Fibroblast of peridontal ligament (primary cell): ENCODE measurements at regions not wholly inside any gene's neighbourhood (a gene's known extent, or its start where the extent isn't known, plus 50 kb on each side); places are given as distances from the start of the nearest gene placed in this dataset.
"Not testable (repeated sequence)": the region's sequence is repeated elsewhere in the genome, so short reads cannot be mapped to it uniquely, and the experiment has no call there.

Source experiments
- DNase-seq: peaks from one replicate; pipeline ENCODE4 v3.0.0-alpha.2; 2010; ENCODE audit errors: extremely low read depth

DNA sequence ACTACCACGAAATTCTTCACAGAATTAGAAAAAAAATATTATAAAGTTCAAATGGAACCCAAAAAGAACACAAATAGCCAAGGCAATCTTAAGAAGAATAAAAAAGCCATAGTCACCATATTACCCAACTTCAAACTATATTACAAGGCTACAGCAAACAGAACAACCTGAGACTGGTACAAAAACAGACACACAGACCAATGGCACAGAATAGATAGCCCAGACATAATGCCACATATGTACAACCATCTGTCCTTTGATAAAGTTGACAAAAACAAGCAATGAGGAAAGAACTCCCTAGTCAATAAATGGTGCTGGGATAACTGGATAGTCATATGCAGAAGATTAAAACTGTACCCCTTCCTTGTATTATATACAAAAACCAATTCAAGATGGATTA, 808.5 kb upstream of the ZWINT start:
- no peak for DNase-seq

- DNase-seq: no peak
Observed at GRCh38 chr10:57168611-57169240, 807.7 kb upstream of the ZWINT start.

DNA sequence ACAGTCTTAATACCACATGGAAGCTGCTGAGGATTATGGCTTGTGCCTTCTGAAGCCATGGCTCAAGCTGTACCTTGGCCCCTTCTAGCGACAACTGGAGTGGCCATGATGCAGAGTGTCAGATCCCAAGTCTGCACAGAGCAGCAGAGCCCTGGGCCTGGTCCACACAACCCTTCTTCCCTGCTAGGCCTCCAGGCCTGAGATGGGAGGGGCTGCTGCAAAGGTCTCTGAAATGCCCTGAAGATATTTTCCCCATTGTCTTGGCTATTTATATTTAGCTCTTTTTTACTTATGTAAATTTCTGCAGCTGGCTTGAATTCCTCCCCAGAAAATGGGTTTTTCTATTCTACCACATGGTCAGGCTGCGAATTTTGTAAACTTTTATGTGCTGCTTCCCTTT, 804.6 kb upstream of the ZWINT start:
- no peak for DNase-seq

- DNase-seq: no peak
Observed at GRCh38 chr10:57162231-57162630, 801.2 kb upstream of the ZWINT start.

GRCh38 chr10:57161157-57161556, 800.1 kb upstream of the ZWINT start:
- no peak for DNase-seq

DNA sequence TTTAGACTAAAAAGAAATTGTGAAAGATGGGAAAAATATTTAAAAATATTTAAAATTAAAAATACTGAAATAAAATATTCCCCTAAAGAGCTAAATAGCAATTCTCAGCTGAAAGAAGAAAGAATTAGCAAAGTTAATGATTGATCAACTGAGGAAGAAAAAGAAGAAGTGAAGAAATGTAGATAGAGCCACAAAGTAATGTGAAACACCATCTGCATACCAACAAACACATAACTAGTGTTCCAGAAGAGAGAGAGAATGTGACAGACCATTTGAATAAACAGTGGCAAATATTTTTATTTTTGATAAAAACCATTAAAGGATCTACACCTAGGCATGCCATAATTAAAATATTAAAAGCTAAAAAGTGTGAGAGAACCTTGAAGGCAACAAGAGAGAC, 784.5 kb upstream of the ZWINT start:
- no peak for DNase-seq

- no peak for DNase-seq
Observed at GRCh38 chr10:57142925-57143576, 782.0 kb upstream of the ZWINT start.

- no peak for DNase-seq
Observed at GRCh38 chr10:57141708-57142107, 780.6 kb upstream of the ZWINT start.

DNA sequence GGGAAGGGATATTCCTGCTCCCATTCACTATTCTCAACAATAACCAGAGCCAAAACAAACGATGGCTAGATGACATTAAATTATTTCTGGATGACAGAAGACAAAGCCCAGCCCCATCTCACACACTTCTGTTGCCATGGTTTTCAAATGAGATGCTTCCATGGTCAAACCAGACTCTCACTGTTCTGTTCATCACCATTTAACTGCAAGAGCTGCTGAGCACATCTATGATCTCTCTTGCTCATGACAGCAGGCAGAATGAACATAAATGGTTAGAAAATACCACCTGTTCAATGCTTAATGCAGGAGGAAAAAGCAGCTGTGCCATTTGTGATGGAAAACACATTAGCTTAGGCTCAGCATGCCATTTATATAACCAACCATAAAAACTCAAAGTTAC, 758.6 kb upstream of the ZWINT start:
- no peak for DNase-seq

DNA sequence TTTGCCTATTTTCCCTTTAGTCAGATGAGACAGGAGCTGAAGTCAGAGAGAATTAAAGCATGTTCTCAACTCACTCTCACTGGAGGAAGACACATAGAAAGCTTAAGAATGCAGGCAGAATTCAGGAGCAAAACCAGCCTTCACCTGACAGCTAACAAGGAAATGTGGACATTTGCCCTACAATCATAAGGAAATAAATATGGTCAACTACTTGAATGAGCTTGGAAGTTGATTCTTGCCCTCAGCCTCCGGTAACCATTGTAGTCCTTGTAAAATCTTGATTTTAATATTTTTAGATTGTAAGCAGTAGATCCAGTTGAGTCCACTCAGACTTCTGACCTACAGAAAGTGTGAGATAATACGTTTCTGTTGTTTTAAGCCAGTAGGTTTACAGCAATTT, 752.5 kb upstream of the ZWINT start:
- DNase-seq: no peak

GRCh38 chr10:57102236-57102635, 741.2 kb upstream of the ZWINT start:
- DNase-seq: no peak

DNA sequence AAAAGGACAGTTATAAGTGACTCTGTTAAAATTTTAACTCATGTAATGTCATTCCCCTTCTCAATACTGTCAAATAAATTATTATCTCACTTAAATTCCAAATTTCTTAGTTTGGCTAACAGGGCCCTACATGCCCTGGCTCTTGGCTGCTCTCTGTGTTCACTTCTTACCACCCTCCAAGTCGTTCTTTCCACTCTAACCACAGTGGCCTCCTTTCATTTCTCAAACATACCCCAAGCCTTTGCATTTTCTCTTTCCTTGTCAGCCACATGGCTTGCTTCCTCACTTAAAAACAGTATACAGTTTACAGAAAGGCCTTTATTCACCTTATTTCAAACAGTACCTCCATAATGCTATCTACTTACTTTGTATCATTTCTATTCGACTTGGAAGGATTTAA, 737.1 kb upstream of the ZWINT start:
- DNase-seq: no peak

DNA sequence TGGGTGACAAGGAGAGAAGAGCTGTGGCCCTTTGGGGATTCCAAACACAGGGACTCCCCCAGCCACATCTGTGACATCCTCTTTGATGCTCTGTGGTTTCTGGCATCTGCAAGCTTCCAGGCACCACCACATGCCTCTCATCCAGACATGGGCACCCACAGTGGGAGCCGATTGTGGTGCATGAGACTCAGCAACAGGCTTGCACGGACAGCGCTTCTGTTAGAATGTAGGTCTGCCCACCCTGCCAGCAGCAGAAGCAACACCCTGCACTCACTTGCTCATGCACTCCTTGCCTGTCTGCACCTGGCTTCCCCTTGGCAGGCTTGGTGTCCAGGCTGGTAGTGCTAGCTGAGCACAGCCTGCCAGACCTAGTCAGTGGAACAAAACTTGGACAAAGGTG, 735.0 kb upstream of the ZWINT start:
- no peak for DNase-seq

DNA sequence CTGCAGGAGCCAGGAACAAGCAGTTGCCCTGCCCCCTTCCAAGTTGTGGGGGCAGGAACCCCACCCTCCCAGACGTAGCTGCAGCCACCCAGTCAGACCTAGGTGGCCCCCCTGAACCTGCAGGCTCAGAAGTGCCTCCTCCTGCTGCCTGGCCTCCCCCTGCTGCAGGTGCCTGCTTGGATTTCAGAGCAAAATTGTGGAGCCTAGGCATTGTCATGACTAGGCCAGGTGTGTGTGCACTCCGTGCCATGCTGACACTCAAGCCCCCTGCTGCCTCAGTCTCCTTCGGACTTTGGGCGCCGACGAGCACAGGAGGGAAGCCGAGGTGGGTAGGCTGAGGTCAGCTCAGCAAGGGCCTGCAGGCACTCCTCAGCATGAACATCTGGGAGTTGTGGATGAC, 733.9 kb upstream of the ZWINT start:
- no peak for DNase-seq

DNA sequence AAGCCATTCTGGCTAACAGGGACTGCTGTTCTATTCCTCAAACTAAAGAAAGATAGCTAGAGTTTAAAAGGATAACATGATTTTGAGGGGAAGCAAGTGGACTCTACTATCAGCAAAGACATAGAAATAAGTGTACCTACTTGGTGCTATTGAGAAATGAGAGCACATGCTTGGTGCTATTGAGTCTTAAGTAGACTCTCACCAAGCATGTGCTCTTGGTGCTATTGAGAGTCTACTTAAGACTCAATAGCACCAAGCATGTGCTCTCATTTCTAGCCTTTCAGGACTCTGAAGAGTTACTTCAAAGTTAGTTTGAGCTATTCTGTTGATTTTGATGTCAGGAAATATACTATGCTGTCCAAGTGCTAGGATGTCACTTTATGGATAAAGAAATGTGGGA, 733.0 kb upstream of the ZWINT start:
- no peak for DNase-seq

DNA sequence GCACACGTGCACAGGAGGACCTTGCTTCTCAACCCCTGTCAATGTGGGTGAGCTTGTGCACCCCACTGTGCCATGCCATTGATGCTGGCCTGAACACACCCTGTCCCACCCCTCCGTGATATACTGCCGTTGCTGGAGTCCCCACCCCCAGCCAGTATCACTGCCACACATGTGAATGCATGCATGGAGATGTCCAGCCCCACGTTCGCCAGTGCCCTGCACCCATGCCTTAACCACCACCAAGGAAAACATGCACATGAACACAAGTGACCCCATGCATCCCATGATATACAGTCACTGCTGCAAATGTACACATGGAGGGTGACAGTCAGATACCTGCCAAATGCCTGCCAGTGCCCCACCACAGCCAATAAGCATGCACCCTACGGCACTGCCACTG, 692.5 kb upstream of the ZWINT start:
- DNase-seq: no peak

GRCh38 chr10:57049096-57049495, 688.0 kb upstream of the ZWINT start:
- no peak for DNase-seq

GRCh38 chr10:57038531-57038930, 677.5 kb upstream of the ZWINT start:
- no peak for DNase-seq

DNA sequence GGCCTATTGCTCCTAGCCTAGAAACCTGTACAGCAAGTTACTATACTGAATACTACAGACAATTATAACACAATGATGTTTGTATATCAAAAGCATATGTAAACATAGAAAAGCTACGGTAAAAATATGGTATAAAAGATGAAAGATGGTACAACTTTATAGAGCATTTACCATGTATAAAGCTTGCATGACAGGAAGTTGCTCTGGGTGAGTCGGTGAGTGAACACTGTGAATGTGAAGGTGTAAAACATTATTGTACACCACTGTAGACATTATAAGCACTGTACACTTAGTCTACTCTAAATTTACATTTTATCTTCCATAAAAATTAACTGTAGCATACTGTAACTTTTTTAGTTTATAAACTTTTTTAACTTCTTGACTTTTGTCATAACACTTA, 674.3 kb upstream of the ZWINT start:
- no peak for DNase-seq

DNA sequence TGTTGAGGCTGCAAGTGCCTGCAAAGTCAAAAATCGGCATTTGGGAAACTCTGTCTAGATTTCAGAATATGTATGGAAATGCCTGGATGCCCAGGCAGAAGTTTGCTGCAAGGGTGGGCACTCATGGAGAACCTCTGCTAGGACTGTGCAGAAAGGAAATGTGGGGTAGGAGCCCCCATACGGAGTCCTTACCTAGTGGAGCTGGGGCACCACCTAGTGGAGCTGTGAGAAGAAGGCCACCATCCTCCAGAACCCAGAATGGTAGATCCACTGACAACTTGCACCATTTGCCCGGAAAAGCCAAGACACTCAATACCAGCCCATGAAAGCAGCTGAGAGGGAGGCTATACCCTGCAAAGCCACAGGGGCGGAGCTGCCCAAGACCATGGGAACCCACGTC, 671.2 kb upstream of the ZWINT start:
- not testable (repeated sequence) for DNase-seq

- DNase-seq: no peak
Observed at GRCh38 chr10:57031346-57031745, 670.3 kb upstream of the ZWINT start.

DNA sequence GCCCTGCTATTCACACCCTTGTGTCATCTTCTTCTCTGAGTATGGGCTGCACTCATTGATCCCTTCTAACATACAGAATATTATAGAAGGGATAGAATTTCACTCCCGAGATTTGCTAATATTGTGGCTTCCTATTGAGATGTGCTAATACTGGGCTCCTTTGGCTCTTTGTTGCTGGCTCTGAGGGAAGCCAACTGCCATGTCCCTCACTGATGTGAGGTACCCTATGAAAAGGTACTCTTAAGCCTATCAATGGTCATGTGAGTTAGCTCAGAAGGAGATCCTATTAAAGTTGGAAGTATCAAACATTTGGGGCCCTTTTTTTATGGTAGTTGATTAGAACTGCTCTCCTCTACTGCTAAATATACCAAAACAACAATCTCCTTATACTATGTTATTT, 665.2 kb upstream of the ZWINT start:
- DNase-seq: no peak

DNA sequence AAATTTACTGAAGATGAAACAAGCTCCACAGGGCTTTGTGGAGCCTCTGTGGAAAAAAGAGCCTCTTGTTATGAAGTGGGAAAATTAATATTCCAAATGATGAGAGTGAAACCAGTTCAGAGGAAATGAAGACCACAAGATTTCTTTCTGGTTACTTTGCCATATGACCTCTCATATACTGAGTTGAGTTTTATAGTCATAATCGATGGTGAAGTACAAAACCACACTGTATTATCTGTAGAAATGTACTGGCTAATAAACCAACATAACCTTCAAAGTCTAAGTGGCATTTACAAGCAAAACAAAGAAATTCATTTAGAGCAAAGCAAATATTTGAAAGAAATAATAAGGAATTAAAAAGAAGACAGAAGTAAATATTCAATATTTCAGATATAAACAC, 662.6 kb upstream of the ZWINT start:
- DNase-seq: no peak

- DNase-seq: no peak
Observed at GRCh38 chr10:57018452-57018851, 657.4 kb upstream of the ZWINT start.
